Osteocyte (in vitro differentiated cells): ENCODE measurements at regions not wholly inside any gene's neighbourhood (a gene's known extent, or its start where the extent isn't known, plus 50 kb on each side); places are given as distances from the start of the nearest gene placed in this dataset.

Experiments
- DNase-seq: peaks from one replicate; pipeline ENCODE4 v3.0.0; 2021; ENCODE audit warnings: mixed read lengths; ENCODE audit not compliant: unreplicated experiment; ENCODE audit errors: extremely low spot score
- H3K27ac Mint-ChIP-seq: one replicate; pipeline ENCODE4 v1.8.0; 2021; ENCODE audit warnings: mild to moderate bottlenecking, mixed read lengths; ENCODE audit not compliant: unreplicated experiment
- H3K27me3 Mint-ChIP-seq: one replicate; pipeline ENCODE4 v1.8.0; 2021; ENCODE audit warnings: mixed read lengths; ENCODE audit not compliant: unreplicated experiment
- H3K36me3 Mint-ChIP-seq: one replicate; pipeline ENCODE4 v1.8.0; 2021; ENCODE audit warnings: mixed read lengths; ENCODE audit not compliant: unreplicated experiment
- H3K4me1 Mint-ChIP-seq: one replicate; pipeline ENCODE4 v1.8.0; 2021; ENCODE audit warnings: mixed read lengths; ENCODE audit not compliant: unreplicated experiment
- H3K4me3 Mint-ChIP-seq: one replicate; pipeline ENCODE4 v1.8.0; 2021; ENCODE audit warnings: mild to moderate bottlenecking, moderate library complexity, mixed read lengths; ENCODE audit not compliant: unreplicated experiment
- H3K9me3 Mint-ChIP-seq: one replicate; pipeline ENCODE4 v1.8.0; 2021; ENCODE audit warnings: mixed read lengths; ENCODE audit not compliant: unreplicated experiment
- TF ChIP-seq, protein P1 (sequence below): fragments of 200-600 bp; sonication (generic); IDR thresholded peaks from 2 replicates; pipeline ENCODE4 v1.5.0; 2021; ENCODE audit warnings: antibody characterized with exemption, mild to moderate bottlenecking, moderate library complexity

DNA sequence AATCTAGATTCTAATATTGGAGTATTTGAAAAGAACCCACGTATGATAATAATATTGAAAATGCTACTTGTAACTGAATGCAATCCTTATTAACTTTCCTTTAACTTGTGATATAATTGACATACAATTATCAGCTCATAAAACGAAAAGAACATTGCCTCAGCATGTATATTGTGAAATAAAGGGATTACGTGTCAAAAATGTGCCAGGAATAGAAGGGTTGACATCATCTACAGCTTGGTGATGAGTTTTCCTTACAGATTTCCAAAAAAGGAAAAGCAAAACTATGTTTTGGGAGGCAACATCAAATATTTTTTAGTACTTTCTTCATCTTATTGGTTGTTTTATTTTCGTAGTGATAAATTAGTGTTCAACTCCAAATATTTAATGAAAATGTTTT is 266.0 kb upstream of the PTGER4 start:
- H3K27me3 Mint-ChIP-seq = no peaks in the 10 kb centered on the region
- DNase-seq = no peak
- H3K36me3 Mint-ChIP-seq = no peaks in the 10 kb centered on the region
- peaks cover 21% of the 10 kb centered on the region for H3K4me1 Mint-ChIP-seq
- no peak overlapping the region for H3K27ac Mint-ChIP-seq
- H3K4me3 Mint-ChIP-seq = no peak overlapping the region
- H3K9me3 Mint-ChIP-seq = peaks cover 3% of the 10 kb centered on the region
- TF ChIP-seq, protein P1, sequence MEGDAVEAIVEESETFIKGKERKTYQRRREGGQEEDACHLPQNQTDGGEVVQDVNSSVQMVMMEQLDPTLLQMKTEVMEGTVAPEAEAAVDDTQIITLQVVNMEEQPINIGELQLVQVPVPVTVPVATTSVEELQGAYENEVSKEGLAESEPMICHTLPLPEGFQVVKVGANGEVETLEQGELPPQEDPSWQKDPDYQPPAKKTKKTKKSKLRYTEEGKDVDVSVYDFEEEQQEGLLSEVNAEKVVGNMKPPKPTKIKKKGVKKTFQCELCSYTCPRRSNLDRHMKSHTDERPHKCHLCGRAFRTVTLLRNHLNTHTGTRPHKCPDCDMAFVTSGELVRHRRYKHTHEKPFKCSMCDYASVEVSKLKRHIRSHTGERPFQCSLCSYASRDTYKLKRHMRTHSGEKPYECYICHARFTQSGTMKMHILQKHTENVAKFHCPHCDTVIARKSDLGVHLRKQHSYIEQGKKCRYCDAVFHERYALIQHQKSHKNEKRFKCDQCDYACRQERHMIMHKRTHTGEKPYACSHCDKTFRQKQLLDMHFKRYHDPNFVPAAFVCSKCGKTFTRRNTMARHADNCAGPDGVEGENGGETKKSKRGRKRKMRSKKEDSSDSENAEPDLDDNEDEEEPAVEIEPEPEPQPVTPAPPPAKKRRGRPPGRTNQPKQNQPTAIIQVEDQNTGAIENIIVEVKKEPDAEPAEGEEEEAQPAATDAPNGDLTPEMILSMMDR = no peak

DNA sequence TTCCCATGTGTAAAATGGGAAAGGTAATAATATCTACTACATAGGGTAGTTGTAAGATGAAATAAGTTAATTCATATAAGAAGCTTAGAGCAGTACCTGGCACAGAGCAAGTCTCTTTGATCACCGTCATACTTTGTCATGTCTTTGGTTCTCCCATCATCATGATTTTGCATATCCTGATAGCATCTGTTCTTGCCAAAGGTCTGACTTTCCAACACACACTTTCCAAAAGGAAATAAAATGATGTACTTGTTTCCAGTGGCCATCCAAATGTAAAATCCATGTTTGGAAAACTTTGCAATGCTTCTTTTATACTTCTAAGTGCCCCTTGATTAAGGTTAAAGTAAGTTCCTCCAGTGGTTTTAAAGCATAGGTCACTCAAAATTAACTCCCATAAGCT is 266.9 kb upstream of the PTGER4 start:
- H3K27ac Mint-ChIP-seq = no peak overlapping the region
- TF ChIP-seq, protein P1 = no peak
- H3K36me3 Mint-ChIP-seq = no peaks in the 10 kb centered on the region
- DNase-seq = no peak
- no peaks in the 10 kb centered on the region for H3K27me3 Mint-ChIP-seq
- H3K9me3 Mint-ChIP-seq = peaks cover 3% of the 10 kb centered on the region
- no peak overlapping the region for H3K4me3 Mint-ChIP-seq
- peaks cover 21% of the 10 kb centered on the region for H3K4me1 Mint-ChIP-seq

DNA sequence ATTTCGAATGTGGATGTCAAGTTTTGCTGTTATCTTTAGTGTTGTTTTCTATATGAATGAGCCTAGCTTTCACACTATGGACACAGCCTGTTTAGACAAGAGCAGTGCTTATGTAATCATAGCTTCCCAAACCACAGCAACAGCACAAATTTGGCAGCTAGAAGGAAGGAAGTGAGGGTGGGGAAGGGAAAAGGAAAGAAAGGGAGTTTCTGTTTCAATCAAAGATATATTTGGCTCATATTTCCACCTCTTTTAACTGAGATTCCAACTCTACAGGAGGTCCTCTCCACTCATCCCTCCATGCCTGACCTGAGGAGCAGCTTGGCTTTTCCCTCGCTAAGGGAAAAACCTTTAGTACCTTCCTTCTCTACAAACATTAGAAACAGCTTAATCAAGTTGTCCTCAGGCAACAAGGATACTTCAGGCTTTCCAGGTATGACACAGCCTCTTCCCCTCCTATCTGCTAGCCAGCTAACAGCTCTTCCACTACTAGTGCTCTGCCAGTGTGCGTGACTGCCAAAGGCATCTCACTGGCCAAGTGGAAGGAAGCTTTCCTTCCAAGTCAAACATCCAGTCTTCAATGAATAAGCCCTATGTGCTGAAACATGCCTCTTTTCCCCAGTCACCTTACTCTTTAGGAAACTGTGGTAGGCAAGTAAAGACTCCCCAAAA is 268.6 kb upstream of the PTGER4 start:
- no peak overlapping the region for H3K4me3 Mint-ChIP-seq
- H3K27me3 Mint-ChIP-seq = no peaks in the 10 kb centered on the region
- DNase-seq = no peak
- H3K9me3 Mint-ChIP-seq = no peaks in the 10 kb centered on the region
- peaks cover 24% of the 10 kb centered on the region for H3K4me1 Mint-ChIP-seq
- H3K27ac Mint-ChIP-seq = peak overlapping the region; percentile 80
- no peaks in the 10 kb centered on the region for H3K36me3 Mint-ChIP-seq
- TF ChIP-seq, protein P1 = no peak

DNA sequence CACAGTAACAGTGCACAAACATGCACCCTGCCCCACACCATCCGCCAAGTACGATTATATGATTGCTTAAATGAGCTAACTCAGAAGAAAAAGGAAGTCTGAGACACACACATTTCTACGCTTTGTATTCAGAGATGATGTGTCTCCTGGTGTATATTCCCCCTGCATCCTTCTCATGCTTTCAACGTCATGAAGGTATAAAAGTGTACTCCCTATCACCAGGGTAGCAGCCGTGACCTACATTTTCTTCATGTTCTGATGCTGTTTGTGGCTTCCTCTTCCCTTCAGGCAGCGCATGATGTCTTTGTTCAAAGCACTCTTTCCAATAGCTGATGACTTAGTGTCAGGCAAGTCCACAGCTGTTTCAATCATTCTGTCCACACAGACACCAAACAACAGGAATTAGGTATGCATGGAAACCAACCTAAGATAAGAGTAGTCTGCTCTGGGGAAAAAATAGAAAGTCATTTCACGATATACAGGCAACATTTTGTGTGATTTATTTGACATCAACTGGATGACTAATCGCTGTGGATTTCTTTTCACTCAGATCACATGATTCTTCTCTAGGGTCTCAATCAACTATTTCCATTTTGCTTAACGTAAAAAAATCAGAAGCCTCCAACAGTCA is 269.4 kb upstream of the PTGER4 start:
- Mint-ChIP-seq H3K9me3 (no peaks in the 10 kb centered on the region), H3K36me3 (no peaks in the 10 kb centered on the region), H3K4me3 (no peak overlapping the region), H3K4me1 (peaks cover 24% of the 10 kb centered on the region), H3K27me3 (no peaks in the 10 kb centered on the region), H3K27ac (peak overlapping the region; percentile 80)
- TF ChIP-seq, protein P1 = no peak
- DNase-seq = no peak

DNA sequence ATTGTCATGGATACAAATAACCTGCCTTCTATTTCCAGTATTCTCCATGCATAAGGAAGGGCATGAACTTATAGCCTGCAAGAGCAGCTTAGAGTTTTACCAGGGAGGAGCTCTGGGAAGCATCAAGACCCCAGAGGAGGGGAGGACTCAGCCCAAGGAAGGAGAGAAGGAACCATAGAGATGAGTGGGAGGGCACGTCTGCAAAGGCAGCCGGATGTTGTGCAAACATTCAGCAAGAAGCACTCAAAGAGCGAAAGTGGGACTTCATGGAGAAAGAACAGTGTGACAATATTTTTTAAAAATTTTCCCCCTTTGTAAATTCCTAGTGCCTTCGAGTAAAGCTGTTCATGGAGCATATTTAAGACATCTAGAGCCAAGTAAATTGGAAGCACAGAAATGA is 270.1 kb upstream of the PTGER4 start:
- no peaks in the 10 kb centered on the region for H3K27me3 Mint-ChIP-seq
- TF ChIP-seq, protein P1 = no peak
- H3K36me3 Mint-ChIP-seq = no peaks in the 10 kb centered on the region
- H3K9me3 Mint-ChIP-seq = no peaks in the 10 kb centered on the region
- no peak overlapping the region for H3K4me3 Mint-ChIP-seq
- H3K27ac Mint-ChIP-seq = no peak overlapping the region
- peaks cover 30% of the 10 kb centered on the region for H3K4me1 Mint-ChIP-seq
- DNase-seq = no peak
